Heart left ventricle (tissue), 16 donors: ENCODE measurements at regions not wholly inside any gene's neighbourhood (a gene's known extent, or its start where the extent isn't known, plus 50 kb on each side); places are given as distances from the start of the nearest gene placed in this dataset.

ENCODE experiments used
- ATAC-seq, 4 donors: fragments of 200-7000 bp; cut with Tn5 transposase; one replicate each; pipeline ENCODE4 v1.9.1; 2020 to 2022; ENCODE audit warnings: moderate library complexity in 4 of 4, mild to moderate bottlenecking in 3 of 4, moderate number of reproducible peaks in 1 of 4
- DNase-seq, 5 donors: peaks; one replicate each; pipeline ENCODE4 v3.0.0-alpha.2; 2020
- H3K27ac ChIP-seq, 12 donors: fragments of 200-600 bp; sonication (generic) in 4 of 12; one replicate each; pipeline versions ENCODE4 v1.5.0 to v1.8.0; 2016 to 2022; ENCODE audit warnings: mild to moderate bottlenecking in 2 of 12
- H3K27me3 ChIP-seq, 9 donors: fragments of 200-600 bp; sonication (generic) in 2 of 9; one replicate each; pipeline versions ENCODE4 v1.5.1 to v1.8.0; 2016 to 2022; ENCODE audit warnings: mild to moderate bottlenecking in 3 of 9
- H3K36me3 ChIP-seq, 9 donors: fragments of 200-600 bp; sonication (generic) in 2 of 9; one replicate each; pipeline versions ENCODE4 v1.5.0 to v1.8.0; 2018 to 2022; ENCODE audit warnings: mild to moderate bottlenecking in 2 of 9
- H3K4me1 ChIP-seq, 12 donors: fragments of 200-600 bp; sonication (generic) in 4 of 12; one replicate each; pipeline versions ENCODE4 v1.5.0 to v1.8.0; 2016 to 2022; ENCODE audit warnings: mild to moderate bottlenecking in 3 of 12
- H3K4me3 ChIP-seq, 12 donors: fragments of 200-600 bp; sonication (generic) in 4 of 12; one replicate each; pipeline versions ENCODE4 v1.5.0 to v1.8.0; 2017 to 2022; ENCODE audit warnings: mild to moderate bottlenecking in 9 of 12, moderate library complexity in 4 of 12
- H3K9me3 ChIP-seq, 12 donors: fragments of 200-600 bp; sonication (generic) in 4 of 12; one replicate each; pipeline versions ENCODE4 v1.5.0 to v1.8.0; 2016 to 2022; ENCODE audit warnings: mild to moderate bottlenecking in 1 of 12
- POLR2A ChIP-seq, 2 donors: fragments of 450-650 bp; IDR thresholded peaks; one replicate each; pipeline ENCODE4 v1.6.1; 2017; ENCODE audit warnings: antibody characterized with exemption in 2 of 2, mild to moderate bottlenecking in 2 of 2, moderate library complexity in 2 of 2
- WGBS, 4 donors: extraction: QIAGEN DNeasy Blood & Tissue Kit in 2 of 4; methylation state at CpG; one replicate each; pipeline versions ENCODE4 v1.1.5 to v1.1.7; 2013 to 2018; 5-methylcytosine and 5-hydroxymethylcytosine counted together
- intact Hi-C, 10 donors: fragments of 100-400 bp; cut with DNase I; formaldehyde crosslinking; loops; one replicate each; pipeline versions ENCODE4 v1.11.1 to v1.14.2; 2022
- TF ChIP-seq, protein P1 (sequence below), 12 donors: fragments of 200-600 bp; sonication (generic) in 4 of 12; IDR thresholded peaks; one replicate each; pipeline versions ENCODE4 v1.5.0 to v1.8.0; 2018 to 2022; ENCODE audit warnings: antibody characterized with exemption in 12 of 12, mild to moderate bottlenecking in 5 of 12
- donor health status: ischemic (EF 13 %, LVEDD 7.1; RV severe dilation, severe dysfunction).
- donor health status: healthy with polysubstance abuse.
- donor health status: DM: no; HTN: yes; CAD: no.
- donor health status: DM: no; HTN: no; CAD: no.
- donor health status: ischemic (EF 25% LVEDD 6.9; RV normal size, moderate dysfunction).
- donor health status: ischemic (EF 25% LVEDD 5.7; RV mildly dilated, moderate dysfunction).
- donor health status: healthy.
- donor health status: DM: yes; HTN: yes; CAD: no.
- donor health status: ischemic (EF 35%, LVEDD 5.7; RV mildly dilated, moderate dysfunction).
- donor health status: nonischemic (EF 11% LVEDD 7.7; RV severe dilation, severe dysfunction).
- donor health status: DM: yes; HTN: yes; CAD: no.
- donor health status: PGD.
- donor health status: ischemic (EF 29% LVEDD 5.4; RV normal size, mild dysfunction).
- donor health status: nonischemic (EF 23%, LVEDD 6.1; RV moderate dilation, normal function).

DNA sequence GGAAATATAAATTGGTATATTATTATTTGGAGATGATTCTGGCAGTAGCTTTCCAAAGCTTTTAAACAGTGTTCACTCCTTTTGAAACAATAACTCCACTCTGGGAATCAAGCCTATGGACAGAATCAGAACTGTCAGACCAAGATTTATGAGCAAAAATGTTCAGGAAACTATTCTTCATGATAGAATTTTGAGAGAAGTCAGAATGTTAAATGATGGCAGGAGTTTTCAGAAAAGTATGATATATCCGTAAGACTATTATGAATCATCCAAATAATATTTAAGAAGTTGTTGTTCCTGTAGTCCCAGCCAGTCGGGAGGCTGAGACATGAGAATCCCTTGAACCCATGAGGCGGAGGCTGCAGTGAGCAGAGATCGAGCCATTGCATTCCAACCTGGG lies 50.5 kb upstream of the ADGRG2 start:
- intact Hi-C loops: no loop called here
- WGBS, 4 donors: 83 to 90% (median 85%) methylated on average over 4 of the region's 4 CpGs
- Histone ChIP-seq H3K27ac (no peak overlapping the region), H3K4me1 (no peaks in the 10 kb centered on the region), H3K4me3 (no peak overlapping the region), H3K9me3 (peaks cover 0 to 7% (median 0%) of the 10 kb centered on the region in 12 donors), H3K27me3 (no peaks in the 10 kb centered on the region), H3K36me3 (no peaks in the 10 kb centered on the region)
- DNase-seq: no peak
- no peak for ATAC-seq
- TF ChIP-seq, protein P1, sequence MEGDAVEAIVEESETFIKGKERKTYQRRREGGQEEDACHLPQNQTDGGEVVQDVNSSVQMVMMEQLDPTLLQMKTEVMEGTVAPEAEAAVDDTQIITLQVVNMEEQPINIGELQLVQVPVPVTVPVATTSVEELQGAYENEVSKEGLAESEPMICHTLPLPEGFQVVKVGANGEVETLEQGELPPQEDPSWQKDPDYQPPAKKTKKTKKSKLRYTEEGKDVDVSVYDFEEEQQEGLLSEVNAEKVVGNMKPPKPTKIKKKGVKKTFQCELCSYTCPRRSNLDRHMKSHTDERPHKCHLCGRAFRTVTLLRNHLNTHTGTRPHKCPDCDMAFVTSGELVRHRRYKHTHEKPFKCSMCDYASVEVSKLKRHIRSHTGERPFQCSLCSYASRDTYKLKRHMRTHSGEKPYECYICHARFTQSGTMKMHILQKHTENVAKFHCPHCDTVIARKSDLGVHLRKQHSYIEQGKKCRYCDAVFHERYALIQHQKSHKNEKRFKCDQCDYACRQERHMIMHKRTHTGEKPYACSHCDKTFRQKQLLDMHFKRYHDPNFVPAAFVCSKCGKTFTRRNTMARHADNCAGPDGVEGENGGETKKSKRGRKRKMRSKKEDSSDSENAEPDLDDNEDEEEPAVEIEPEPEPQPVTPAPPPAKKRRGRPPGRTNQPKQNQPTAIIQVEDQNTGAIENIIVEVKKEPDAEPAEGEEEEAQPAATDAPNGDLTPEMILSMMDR (IDR thresholded peaks at IDR 0.05): no peak
- no peak for TF ChIP-seq POLR2A (IDR thresholded peaks at IDR 0.05)

DNA sequence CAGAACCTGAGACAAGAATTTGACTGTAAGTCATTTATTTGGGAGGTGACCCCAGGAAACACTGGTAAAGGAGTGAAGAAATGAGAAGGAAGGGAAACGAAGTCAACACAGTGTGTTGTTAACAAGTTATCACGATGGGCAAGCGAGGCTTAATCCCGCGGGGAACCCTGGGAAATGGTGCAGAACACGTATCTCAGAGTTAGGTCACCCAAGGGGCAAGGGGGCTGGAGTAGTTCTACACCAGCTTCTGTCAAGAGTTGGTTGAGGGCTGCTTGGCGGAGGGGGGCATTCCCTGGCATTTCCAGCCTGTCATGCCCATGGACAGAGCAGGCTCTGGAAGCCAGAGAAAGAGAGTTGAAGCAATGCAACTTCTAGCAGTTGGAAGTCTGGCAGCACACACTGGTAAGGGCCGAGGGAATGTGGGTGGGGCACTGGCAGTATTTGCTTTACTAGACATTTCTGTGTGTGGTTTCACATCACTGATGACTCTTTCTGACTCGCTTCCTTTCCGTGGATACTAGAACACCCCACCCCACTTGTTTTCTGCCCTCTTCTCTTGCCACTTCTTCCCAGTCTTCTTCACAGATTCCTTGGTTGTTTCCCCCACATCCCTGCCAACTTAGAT lies 52.2 kb upstream of the ADGRG2 start:
- no peak overlapping the region for H3K4me3 ChIP-seq
- H3K4me1 ChIP-seq: no peaks in the 10 kb centered on the region
- ATAC-seq (peak in 2 of 4 donors; percentile 55 to 61), DNase-seq (peak in 1 of 5 donors; percentile 29)
- WGBS, 4 donors: 49 to 68% (median 62%) methylated on average over 10 of the region's 10 CpGs
- intact Hi-C loops: no loop called here
- H3K36me3 ChIP-seq: no peaks in the 10 kb centered on the region
- H3K9me3 ChIP-seq: no peaks in the 10 kb centered on the region
- TF ChIP-seq, protein P1 (IDR thresholded peaks at IDR 0.05): no peak
- no peak for TF ChIP-seq POLR2A (IDR thresholded peaks at IDR 0.05)
- no peak overlapping the region for H3K27ac ChIP-seq
- no peaks in the 10 kb centered on the region for H3K27me3 ChIP-seq

DNA sequence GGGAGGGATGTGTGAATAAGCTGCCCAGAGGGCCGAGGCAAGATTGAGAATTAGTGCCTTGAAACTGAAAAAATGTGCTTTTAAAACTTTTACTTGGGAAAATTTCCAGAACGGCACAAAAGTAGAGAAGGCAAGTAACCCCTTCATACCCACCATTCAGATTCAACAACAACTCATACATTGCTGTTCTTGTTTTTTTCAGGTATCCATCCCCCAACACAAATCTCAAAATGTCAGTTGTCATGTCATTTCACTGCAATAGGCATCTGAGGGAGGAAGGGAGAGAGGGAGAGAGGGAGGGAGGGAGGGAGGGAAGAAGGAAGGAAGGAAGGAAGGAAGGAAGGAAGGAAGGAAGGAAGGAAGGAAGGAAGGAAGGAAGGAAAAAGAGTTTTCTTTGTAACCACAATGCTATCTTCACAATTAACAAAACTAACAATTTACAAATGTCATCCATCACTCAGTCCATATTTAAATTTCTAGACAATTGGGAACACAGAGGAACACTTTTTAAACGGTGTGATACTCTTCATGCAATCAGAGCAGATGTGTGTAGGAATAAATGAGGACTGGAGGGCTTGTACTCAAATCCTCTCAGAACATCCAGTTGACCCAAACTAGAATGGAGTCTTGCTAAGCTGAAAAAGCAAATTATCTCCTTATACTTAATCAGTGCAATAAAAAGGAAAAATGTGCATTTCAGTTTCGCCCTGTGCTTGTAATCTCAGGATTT lies 54.8 kb upstream of the ADGRG2 start:
- no peaks in the 10 kb centered on the region for H3K9me3 ChIP-seq
- DNase-seq (no peak), ATAC-seq (no peak)
- H3K27ac ChIP-seq: no peak overlapping the region
- TF ChIP-seq POLR2A (IDR thresholded peaks at IDR 0.05): no peak
- TF ChIP-seq, protein P1 (IDR thresholded peaks at IDR 0.05): no peak
- H3K36me3 ChIP-seq: no peaks in the 10 kb centered on the region
- no peak overlapping the region for H3K4me3 ChIP-seq
- H3K4me1 ChIP-seq: no peaks in the 10 kb centered on the region
- intact Hi-C loops: no loop called here
- no peaks in the 10 kb centered on the region for H3K27me3 ChIP-seq
- 45 to 62% (median 48%) methylated on average over 4 of the region's 4 CpGs for WGBS, 4 donors

DNA sequence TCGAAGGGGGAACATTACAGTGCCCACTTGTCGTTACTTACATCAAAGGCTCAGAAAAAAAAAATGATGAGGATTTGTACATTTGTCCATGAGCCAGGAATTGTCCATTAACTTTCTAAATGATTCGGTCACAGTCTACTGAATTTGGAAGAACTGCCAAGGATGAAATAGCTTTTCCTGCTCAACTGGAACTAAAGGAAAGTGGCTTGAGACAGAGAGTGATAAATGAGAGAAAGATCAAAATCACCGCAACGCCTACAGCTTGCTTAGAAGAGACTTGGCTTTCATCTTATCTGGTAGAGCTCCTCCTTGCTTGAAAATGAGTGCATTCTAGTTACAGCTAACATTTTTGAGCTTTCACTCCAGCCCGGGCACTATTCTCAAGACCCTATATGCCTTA lies 55.5 kb upstream of the ADGRG2 start:
- H3K4me1 ChIP-seq: no peaks in the 10 kb centered on the region
- intact Hi-C loops: no loop called here
- H3K27me3 ChIP-seq: no peaks in the 10 kb centered on the region
- no peak overlapping the region for H3K4me3 ChIP-seq
- 65 to 80% (median 66%) methylated on average over 6 of the region's 6 CpGs for WGBS, 4 donors
- TF ChIP-seq POLR2A (IDR thresholded peaks at IDR 0.05): no peak
- TF ChIP-seq, protein P1 (IDR thresholded peaks at IDR 0.05): no peak
- no peaks in the 10 kb centered on the region for H3K9me3 ChIP-seq
- H3K27ac ChIP-seq: no peak overlapping the region
- no peaks in the 10 kb centered on the region for H3K36me3 ChIP-seq
- ATAC-seq: no peak
- DNase-seq: no peak
